Epithelial cell of prostate (primary cell): ENCODE measurements at regions not wholly inside any gene's neighbourhood (a gene's known extent, or its start where the extent isn't known, plus 50 kb on each side); places are given as distances from the start of the nearest gene placed in this dataset.
A peak's percentile ranks its signal among the peaks of the same experiment; 100 is the strongest.
"Not testable (repeated sequence)": the region's sequence is repeated elsewhere in the genome, so short reads cannot be mapped to it uniquely, and the experiment has no call there.

Source experiments
- DNase-seq: peaks from one replicate; pipeline ENCODE4 v3.0.0-alpha.2; 2011; ENCODE audit warnings: low read depth, low spot score
- H3K27ac ChIP-seq: fragments of 450-650 bp; 2 replicates; pipeline ENCODE4 v1.5.1; 2017; ENCODE audit warnings: mild to moderate bottlenecking

- not testable (repeated sequence) for H3K27ac ChIP-seq, DNase-seq
Observed at GRCh38 chr7:65259864-65260525, 113.7 kb upstream of the ZNF92 start.

DNA sequence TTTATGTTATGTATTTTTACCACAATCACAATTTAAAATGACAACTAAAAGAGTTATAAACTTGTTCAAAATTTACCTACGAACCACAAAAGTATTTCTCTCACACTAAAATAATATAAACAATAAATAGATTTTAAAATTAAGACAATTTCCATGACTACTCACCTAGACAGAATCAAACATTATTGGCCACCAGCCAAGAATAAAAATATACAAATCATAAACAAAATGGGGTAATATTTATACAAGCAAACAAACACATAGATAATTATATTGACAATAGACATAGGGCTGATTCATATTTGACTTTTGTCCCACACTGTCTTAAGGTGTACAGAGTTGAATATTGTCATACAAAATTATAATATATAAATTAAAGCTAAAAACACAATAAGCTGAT lies 119.6 kb upstream of the ZNF92 start:
- no peak overlapping the region for H3K27ac ChIP-seq
- DNase-seq = no peak

GRCh38 chr7:65251851-65252620 lies 121.6 kb upstream of the ZNF92 start:
- peak; percentile 36 for DNase-seq

DNA sequence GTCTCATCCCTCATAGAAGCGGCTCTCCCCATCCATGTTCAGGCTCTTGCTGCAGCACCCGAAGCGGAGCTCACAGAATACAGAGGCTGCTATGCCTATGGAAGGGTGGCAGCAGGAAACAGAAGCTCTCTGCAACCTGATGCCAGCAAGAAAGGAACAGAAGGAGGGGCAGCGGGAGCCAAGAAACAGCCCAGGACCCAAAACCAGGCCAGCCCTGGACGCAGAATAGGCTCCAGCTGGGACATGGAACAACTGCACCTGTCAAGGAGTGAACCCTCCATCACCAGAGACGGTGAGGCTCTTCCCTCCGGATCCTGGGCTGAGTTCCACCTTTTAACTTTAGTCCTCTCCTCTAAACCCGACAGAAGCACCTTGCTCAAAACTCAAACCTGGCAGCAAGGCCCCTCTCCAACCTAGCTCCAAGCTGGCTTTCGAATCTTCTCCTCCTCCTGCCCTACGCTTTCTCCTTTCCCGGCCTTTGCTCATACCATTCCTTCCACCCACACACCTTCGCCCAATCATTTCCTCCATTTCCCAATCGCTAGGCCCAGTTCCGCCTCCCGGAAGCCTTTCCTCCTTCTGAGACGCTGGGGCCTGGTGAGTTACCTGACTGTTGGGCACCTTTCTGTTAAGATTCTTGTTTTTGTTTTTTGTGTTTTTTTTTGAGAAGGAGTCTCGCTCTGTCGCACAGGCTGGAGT lies 122.8 kb upstream of the ZNF92 start:
- no peak for DNase-seq
- no peak overlapping the region for H3K27ac ChIP-seq

More at GRCh38 chr7:65251851-65252620, 121.6 kb upstream of the ZNF92 start:
- H3K27ac ChIP-seq = no peak overlapping the region

DNA sequence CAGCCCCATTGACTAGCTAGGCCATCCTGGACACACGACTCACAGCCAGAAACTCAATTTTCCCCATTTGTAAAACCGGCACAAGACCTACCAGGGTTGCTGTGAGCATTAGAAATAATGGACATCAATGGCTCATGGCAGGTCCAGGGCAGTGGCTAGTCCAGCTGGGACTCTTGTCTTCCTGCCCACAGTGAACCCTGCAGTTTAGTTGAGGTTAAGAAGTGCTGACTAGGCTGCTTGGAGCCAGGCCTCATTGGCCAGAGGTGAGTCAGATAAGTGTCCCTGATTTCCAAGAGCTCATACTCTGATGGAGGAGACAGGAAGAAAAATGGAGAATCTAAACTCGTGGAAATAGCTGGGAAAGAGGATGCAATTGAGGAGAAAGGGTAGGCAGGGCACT lies 123.4 kb upstream of the ZNF92 start:
- no peak for DNase-seq

GRCh38 chr7:65247491-65247890 lies 126.2 kb upstream of the ZNF92 start:
- no peak overlapping the region for H3K27ac ChIP-seq
- no peak for DNase-seq

More for the DNA sequence above, 123.4 kb upstream of the ZNF92 start:
- H3K27ac ChIP-seq = no peak overlapping the region

- no peak for DNase-seq
- no peak overlapping the region for H3K27ac ChIP-seq
Observed at GRCh38 chr7:65239707-65240352, 133.8 kb upstream of the ZNF92 start.

DNA sequence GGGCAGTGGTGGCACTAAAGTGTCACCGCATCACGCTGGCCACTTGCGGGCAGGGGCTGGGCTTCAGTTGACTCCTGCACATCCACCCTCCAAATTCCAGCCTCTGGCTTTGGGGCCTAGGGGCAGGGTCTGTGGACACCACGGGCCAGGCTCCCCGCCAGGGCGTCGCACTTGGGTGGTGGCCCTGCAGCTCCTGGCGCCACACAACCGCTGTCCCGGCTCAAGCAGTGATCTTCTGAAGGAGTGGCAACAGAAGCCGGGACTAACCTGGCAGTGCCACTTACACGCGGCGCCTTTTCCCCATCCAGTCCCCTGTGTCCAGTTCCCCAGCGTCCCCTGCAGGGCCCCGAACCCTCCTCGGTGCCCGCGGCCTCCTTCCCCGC lies 134.3 kb upstream of the ZNF92 start:
- no peak overlapping the region for H3K27ac ChIP-seq
- no peak for DNase-seq

DNA sequence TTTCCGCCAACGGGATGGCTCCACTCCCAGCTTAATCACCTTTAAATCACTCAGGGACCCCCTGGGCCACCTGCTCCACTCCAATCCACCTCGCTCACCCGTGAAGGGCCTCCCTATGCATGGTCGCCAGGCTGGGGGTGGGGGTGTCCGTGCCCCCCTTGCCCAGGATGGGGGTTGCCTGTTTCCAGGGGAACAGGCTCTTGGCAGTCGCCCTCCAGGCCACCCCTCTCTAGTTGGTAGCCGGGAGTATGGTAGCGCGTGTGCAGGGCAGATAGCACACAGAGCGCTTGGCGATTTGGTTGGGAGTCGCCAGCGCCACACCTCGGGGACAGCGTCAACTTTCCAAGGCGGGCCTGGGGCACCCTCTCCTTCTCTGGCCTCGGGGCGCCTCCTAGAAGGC lies 134.9 kb upstream of the ZNF92 start:
- no peak for DNase-seq

GRCh38 chr7:65235586-65235985 lies 138.1 kb upstream of the ZNF92 start:
- H3K27ac ChIP-seq = no peak overlapping the region
- no peak for DNase-seq

More for the DNA sequence above, 134.9 kb upstream of the ZNF92 start:
- H3K27ac ChIP-seq = no peak overlapping the region

DNA sequence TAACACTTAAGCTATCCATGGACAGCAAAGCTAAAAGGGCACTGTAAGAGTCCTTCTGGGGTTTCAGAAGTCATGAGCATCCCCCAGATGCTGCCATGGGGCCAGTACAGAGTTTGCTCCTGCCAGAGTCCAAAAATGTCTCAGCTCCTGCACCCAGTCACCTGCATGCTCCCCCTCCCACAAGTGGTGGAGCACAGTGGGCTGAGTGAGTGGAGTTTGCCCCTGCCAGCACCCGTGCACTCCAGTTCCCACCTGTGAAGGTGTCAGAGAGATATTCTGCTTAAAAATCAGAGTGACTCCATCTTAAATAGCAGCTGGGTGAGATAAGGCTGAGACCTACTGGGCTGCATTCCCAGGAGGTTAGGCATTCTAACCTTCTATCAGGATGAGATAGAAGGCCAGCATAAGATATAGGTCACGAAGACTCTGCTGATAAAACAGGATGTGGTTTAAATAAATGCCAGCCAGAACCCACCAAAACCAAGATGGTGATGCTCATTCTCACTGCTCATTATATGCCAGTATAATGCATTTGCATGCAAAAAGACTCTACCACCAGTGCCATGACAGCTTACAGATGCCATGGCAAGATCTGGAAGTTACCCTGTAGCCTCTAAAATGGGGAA lies 140.1 kb upstream of the ZNF92 start:
- H3K27ac ChIP-seq = no peak overlapping the region
- no peak for DNase-seq

- no peak overlapping the region for H3K27ac ChIP-seq
- no peak for DNase-seq
Observed at GRCh38 chr7:65230231-65230630, 143.4 kb upstream of the ZNF92 start.

DNA sequence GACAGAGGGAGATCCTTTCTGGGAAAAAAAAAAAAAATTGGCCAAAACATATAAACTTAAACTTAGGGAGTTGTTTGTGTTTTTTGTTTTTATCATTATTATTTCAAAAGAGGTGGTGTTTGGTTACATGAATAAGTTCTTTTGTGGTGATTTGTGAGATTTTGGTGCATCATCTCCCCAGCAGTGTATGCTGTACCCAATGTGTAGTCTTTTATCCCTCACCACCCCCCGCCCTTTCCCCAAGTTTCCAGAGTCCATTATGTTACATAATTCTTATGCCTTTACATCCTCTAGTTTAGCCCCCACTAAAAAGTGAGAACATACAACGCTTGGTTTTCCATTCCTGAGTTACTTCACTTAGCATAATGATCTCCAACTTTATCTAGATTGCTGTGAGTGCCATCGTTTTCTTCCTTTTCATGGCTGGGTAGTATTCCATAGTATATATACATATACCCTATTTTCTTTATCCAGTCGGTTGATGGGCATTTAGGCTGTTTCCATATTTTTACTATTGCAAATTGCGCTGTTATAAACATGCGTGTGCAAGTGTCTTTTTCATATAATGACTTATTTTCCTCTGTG lies 148.1 kb upstream of the ZNF92 start:
- H3K27ac ChIP-seq = no peak overlapping the region
- DNase-seq = no peak

DNA sequence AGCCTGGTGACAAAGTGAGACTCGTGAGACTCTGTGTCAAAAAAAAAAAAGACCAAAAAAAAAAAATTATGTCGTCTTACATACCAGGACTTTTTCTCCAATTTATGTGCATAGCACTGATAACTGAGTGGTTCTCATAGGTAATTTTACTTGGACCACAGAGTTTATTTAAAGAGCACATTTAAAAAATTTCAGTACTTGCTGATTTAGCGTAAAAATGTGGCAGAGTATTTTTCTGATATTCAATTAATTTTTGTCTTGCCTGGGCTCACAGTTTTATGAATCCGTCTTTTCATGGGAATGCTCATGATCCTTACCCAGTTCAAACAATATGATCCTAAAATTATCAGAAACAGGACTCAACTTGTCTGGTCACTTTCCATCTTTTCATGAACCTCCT lies 151.0 kb upstream of the ZNF92 start:
- no peak for DNase-seq
- H3K27ac ChIP-seq = no peak overlapping the region

- DNase-seq = no peak
- no peak overlapping the region for H3K27ac ChIP-seq
Observed at GRCh38 chr7:65221683-65222082, 152.0 kb upstream of the ZNF92 start.

- H3K27ac ChIP-seq = no peak overlapping the region
- no peak for DNase-seq
Observed at GRCh38 chr7:65219623-65220022, 154.0 kb upstream of the ZNF92 start.

DNA sequence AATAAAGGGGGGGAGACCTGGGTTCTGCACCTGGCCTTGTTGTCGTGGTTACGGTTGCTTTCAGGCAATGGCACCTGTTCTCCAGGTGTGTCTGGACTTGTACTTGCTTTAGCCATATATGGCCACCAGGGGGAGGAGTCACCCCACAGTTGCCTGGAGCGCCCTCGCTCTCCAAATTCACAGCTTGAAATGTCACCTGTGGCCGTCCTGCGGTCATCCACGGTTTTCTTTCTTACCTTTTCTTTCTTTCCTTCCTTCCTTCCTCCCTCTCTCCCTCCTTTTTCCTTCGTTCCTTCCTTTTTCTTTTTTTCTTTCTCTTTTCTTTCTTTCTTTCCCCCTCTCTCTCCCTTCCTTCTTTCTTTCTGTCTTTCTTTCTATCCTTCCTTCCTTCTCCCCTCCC lies 157.2 kb upstream of the ZNF92 start:
- DNase-seq = peak; percentile 8
- H3K27ac ChIP-seq = no peak overlapping the region

- H3K27ac ChIP-seq, DNase-seq: not testable (repeated sequence)
Observed at GRCh38 chr7:65213260-65213659, 160.4 kb upstream of the ZNF92 start.

DNA sequence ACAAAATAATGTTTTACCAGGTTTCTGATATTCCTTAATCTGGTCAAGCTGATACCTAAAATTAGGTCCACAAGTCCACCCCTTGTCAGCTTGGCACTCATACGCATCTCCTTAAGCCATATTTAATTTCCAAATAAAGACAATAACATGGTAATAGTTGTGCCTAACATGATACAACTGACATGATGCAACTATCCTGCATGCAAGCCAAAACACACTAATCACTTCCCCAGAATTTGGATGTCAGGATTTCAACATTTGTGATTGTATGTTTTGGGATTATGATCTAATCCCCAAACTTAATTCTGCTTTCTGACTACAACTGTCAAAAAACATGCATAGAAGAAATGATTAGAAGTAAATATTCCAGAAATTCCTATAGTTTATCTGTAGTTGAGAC lies 174.4 kb upstream of the ZNF92 start:
- not testable (repeated sequence) for H3K27ac ChIP-seq, DNase-seq
